ENCODE measurements at regions not wholly inside any gene's neighbourhood (a gene's known extent, or its start where the extent isn't known, plus 50 kb on each side); places are given as distances from the start of the nearest gene placed in this dataset.

DNA sequence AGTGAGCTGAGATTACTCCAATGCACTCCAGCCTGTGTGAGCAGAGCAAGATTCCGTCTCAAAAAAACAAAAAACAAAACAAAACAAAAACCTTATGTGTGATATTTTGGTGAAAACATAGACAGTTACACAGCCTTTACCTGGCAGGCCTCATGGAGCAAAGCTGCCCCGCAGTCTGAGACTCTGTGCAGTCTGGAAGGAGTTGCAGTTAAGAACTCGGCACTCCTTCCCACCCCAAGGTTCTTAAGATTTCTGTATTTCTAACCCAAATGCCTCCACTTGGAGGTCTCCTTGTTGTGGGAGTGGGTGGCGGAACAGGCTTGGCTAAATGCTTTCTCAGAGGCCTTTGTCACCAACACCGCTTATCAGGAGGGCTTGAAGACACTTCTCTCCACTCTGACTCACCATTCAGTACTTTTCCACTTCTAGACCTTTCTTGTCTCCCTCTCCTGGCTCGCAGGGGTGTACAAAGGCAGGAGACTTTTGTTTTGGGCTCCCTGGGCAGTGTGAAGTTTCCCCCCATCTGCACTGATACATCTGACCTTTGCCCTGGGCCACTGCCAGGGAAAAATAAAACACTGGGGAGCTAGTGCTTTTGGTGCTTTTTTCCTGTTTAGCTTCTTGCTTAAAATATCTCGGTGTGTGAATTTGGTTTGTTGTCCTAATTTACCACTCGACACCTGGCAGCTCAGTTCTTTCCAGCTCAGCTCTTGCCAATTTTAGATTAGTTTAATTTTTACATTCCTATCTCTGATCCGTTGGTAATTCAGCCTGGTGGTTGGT lies 51.3 kb upstream of the MAGI2 start:
- DNase-seq: no peak
